GM21737 (cell line): ENCODE measurements at regions not wholly inside any gene's neighbourhood (a gene's known extent, or its start where the extent isn't known, plus 50 kb on each side); places are given as distances from the start of the nearest gene placed in this dataset.

Source experiments
- ATAC-seq: cut with Tn5 transposase; IDR thresholded peaks from one replicate; pipeline ENCODE4 v1.9.1; 2021; ENCODE audit warnings: mild to moderate bottlenecking, moderate library complexity; ENCODE audit not compliant: unreplicated experiment

DNA sequence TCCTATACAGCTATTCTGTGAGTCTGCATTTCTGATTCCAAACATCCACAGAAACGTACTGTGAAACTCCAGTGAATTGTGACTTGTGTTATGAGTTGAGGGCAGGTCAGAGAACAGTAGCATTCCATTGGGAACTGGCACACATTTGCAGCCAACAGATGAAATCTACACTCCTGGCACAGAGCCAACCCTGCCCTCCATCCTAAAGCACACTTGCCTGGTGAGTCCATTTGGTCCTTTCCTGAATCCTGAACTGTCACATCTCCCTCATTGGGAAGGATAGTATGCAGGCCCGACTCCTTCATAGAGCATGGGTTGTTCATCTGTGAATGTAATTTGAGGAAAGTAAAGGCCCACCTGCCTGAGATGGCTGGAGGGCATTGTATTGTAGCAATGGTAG, 314.3 kb upstream of the RASGRP1 start:
- no peak for ATAC-seq

DNA sequence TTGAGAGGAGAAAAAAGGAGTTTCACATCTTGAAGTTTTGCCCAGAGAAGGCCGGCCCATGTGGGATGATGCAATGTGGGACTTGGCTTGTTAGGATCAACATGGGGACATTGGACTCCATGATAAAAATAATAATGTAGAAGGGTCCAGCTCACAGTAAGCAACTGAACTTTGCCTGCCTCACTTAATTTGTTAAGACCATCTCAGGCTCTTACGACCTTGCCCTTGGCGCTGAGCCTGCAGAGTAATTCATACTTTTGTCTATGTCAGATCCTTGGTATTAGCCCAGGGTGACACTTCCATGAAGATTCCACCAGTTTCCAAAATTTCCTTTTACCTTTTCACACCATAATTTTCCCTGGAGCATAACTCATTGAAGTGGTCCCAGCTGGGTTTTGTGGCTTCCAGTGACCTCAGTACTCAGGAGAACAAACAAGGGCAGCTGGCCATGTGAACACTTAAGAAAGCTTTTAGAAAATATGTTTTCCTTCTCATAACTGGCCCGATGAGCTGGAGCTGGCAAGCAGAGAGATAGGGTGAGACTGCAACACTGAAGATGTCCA, 315.4 kb upstream of the RASGRP1 start:
- no peak for ATAC-seq

DNA sequence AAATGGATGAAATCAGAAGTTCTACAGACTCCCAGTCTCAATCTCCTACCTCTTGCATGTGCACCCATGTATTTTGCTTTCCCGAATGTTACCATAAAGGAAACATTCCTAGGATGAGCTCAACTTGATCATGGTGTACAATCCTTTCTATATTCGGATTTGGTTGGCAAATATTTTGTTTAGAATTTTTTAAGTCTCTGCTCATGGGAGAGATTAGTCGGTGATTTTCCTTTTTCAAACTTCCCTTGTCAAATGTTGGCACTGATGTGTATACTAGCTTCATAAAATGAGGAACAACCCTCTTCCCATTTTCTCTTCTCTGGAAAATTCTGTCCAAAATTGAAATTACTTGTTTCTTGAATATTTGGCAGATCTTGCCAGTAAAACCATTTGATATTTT, 317.6 kb upstream of the RASGRP1 start:
- ATAC-seq = no peak

DNA sequence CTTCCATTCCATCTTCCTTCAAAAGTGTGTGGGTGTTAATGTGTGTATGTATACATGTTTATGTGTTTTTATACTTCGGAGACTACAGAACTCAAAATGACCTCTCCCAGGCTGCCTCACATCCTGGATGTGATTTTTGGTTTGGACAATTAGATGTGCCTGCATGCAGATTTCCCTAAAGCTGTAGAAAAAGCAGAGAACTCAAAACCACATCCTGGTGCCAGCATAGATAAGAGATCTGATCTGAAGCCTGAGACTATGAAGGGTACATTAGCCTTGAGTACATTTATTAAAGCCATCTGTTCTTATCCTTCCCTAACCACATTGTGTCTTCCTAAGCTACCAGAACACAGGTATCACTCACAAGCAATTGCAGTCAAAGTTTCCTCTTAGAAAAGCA, 319.4 kb upstream of the RASGRP1 start:
- no peak for ATAC-seq

DNA sequence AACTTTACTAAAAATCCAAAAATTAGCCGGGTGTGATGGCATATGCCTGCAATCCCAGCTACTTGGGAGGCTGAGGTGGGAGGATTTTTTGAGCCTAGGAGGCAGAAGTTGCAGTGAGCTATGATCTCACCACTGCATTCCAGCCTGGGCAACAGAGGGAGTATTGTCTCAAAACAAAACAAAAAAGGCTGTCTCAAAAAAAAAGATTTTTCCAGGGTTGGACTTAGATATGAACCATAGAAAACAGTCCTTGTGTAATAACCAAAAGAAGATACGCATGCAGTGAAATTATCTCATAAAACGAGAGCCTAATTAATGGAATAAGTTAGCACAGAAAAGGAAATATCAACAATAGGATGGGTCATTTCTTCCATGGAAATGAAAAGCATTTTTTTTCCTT, 320.4 kb upstream of the RASGRP1 start:
- no peak for ATAC-seq

DNA sequence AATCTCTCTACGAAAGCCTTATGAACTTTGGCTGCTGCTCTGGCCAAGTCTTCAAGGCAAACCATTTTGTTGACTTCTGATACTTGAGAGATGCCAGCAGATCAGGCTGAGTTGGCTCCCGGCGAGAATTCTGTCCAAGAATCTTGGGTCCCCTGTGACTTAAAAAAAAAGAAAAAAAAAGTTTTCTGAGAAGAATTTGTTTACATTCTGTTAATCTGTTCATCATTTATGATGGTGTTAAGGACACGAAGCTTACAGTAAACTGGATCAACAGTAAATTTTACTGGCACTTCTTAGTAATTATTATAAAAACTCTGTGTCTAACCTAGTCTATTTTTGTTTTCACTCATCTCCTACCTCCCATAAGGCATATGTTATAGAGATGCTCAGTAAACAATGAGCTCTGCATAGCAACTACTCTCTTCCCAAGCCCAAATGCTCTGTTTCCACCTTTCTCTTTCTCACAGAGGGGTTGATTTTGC, 320.9 kb upstream of the RASGRP1 start:
- ATAC-seq = no peak

DNA sequence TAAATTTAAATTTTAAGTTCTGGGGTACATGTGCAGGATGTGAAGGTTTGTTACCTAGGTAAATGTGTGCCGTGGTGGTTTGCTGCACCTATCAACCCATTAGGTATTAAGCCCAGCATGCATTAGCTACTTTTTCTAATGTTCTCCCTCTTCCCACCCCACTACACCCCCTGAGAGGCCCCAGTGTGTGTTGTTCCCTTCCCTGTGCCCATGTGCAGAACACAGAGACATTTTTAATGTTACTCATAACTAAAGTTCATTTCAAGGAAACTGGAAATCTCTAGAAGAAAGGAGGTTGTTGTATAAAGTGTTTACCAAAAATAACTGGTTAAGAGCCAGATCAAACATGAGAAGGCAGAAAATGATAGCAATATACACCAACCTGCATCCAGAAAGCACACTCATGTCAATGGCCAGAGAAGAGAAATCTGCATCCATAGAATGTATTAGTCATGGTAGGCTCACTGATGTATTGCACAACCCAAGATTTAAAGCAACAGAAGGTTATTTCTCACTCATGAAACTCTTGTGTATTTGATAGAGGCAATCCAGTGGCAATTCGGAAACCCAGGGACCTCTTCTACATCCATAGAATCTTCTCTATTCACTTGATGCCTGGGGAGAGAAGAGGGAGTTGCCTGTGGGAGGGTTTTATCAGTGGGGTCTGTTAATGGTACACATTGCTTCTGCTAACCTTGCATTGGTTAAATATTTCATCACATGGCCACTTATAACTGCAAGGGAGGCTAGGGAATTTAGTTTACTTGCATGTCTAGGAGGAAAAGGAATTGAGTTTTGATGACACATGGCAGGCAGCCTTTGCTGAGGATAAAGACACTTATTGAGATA, 321.9 kb upstream of the RASGRP1 start:
- ATAC-seq = no peak

DNA sequence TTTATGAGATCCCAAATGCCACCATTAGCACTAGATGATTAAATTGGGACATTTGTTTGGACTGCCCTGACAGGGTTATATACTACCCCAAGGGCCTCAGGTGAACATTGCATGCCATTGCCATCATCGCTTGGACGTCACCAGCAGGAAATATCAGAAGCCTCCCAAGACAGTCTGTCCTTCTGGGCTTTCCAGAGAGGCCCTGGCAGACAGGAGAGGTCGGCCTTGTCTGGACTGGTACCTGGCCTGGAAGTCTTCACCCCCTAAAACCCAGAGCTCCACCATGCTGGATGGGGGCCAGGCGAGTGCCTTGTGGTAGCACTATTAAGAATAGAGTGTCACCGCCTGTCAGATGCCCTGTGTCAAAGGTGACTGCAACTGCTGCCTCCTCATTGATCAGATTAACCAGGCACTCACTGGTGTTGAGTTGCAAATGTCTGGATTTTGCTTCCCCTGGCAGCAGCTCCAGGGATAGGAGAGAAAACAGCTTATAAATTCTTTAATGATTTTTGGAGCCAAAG, 324.1 kb upstream of the RASGRP1 start:
- no peak for ATAC-seq

DNA sequence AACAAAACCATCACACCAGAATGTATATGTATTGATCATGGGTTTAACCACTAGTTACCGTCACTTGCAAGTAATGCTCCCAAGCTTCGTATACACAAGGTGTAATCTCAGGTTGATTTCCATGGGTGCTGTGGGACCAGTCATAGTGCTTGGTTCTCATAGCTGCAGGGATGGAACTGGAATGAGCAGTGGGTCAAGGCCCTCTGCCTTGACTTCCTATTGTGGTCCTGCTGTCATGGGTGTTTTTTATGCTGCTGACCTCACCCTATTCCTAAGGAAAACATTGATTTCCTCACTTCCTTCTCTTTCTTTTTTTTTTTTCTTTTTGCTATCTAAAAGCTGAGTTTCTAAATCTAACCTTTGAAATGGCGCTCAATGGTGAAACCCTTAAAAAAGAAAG, 325.6 kb upstream of the RASGRP1 start:
- ATAC-seq = no peak

DNA sequence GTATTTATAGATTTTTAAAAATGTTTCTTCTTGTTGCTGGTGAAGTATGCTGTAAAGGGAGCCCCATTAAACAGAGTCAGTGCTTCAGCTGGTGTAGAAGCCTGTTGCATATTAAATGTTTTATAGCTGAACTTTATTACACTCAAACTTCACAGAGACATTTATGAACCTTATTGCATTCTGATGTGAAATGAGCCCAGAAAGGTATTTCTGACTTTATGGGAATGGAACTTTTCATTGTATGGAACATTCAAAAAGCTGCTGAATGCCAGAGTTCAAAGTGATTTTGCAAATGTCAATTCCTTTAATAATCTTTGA, 329.3 kb upstream of the RASGRP1 start:
- ATAC-seq = no peak

DNA sequence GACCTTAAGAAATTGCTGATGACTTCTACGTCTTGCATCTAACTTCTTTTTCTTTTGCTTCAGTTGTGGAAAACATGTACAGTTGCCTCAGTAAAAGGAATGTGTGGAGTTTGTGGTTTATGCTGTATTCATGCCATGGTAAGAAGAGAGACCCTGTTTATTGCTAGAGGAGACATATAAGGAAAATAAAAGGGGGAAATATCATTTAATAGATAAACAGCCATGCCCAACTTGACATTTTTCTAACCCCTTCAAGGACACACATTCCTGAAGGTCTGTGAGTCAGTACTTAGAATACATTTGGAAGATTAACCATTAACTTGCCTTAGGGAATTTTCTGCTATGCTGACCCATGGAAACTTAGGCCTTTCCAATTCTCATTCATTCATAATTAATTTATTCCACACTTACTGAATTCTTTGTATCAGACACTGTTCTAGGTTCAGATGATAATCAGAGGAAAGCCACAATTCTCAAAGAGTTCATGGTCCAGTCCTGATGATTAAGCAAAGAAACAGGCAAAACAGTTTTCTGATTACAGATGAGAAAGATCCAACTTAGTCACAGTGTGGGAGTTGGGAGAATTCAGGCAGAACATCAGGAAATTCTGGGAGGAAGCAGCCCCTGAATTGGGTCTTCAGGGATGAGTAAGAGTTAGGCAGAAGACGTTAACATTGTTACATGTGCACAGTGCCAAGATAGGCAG, 329.8 kb upstream of the RASGRP1 start:
- ATAC-seq = no peak

DNA sequence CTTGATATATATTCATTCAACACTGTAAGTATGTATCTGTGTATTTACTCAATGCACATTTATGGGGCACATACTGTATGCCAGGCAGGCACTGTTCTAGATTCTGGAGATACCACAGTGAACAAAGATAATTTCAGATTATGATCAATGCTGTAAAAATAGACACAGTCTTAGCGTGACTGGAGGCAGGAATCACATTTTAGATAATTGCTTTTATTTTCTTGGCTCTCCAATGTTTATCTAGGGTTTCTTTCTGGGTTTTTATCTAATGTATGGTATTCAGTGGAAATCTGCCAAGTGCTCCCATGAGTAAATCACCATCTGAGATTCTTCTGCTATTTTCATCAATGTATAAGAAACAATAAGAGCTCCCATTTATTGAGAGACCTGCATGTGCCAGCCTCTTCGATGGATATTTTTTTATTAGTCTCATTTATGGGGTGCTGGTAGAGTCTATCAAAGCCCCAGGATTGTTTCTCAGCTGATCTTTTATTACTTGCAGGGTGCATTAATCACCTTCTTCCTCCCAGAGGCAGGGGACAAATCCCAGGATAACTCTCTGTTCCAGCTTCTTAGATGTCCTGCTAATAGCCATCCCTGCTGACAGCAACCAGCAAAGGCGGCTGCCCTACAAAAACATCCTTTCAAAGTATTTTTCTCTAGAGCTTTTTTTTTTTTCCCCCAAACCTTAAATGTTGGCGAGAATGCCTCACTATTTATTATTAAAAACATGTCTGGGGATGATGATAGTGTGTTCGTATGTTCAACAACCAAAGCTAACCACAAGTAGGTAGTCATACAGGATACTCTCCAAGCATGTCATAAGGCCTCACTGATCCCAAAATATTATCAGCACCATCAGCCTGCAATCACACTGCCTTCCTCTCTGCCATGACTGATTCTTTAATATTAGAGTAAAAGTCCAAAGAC, 331.0 kb upstream of the RASGRP1 start:
- ATAC-seq = no peak

DNA sequence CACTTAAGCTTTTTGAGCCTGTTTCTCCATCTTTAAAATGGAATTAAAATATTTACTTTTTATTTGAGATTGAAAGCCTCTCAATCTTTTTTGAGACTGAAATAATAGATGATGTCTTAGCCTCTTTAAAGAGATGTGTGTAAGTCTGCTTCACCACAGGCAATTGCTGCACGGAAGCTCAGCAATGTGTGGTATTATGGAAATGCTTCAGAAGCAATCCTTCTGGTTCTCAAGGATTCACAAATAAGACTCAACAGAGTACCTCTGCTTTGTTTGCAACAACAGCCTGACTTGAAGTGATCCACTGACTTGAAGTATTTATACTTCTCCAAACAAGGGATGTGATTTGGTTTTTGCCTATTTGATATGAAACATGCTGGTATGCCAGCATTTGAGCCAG, 332.0 kb upstream of the RASGRP1 start:
- ATAC-seq = no peak

DNA sequence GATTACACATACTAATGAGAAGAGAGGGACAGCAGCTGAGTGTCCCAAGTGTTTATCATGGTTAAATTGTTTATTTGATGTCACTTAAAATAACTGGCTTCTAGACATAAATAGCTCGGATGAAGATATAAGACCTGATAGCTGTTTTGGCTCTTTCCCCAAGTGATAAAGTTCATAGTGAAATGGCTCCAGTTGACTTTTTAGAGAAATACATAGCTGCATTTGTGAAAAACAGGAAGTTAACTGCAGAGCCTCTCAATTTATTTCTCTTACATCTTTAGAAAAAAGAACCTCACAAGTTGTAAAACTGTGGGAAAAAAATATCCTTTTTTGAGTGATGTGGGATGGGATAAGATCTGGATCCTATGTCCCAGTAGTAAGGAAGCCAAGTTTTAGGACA, 332.9 kb upstream of the RASGRP1 start:
- no peak for ATAC-seq

DNA sequence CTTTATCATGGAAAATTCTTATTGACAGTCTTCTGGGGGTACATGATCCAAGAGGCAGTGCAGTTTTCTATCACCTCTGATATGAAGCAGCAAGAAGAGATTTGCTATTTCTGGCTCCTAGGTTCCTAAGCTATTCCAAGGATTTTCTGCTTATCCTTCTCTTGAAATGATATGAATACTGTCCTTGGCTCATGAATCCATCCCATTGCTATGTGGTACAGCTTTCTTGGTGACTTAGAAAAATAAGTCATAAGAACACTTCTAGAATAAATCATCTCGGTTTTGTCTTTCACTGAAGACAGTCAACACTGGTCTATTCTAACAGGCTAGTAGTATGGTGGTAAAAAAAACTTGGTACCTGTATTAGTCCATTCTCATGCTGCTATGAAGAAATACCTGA, 333.6 kb upstream of the RASGRP1 start:
- no peak for ATAC-seq

DNA sequence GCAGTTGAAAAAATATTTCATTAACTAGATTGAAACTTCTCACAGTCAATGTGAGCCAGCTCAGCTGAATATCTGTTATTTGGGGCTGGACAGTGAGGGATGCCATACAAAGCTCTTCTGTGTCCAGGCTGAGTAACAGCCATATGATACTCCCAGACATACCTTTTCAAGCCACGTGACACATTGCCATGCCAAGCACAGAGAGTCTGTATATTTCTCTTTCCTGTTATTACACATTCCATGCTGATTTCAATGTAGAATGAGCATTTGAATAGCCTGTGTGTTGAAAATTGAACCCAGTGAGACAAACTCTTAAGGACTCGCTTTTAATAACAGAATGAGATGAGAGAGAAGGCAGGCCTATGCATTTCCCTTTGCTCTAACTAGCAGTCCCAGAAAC, 334.7 kb upstream of the RASGRP1 start:
- no peak for ATAC-seq

DNA sequence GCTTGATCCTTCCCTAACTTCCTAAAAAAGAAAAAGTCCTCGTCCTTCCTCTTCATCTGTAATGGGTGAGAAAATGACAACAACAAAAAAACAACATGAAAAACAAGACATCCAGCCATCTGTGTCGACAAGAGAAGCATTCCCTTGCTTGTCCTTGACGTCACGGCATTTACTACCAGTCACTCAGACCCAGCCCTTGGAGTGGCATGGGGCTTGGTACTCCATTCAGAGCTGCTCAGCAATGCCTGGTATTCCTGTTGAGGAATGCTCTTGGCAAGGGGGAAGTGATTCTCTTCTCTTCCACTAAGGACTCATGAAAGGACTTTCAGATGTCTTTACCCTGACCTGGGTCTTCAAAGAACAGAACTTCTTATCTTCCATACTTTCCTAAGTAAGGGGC, 339.7 kb upstream of the RASGRP1 start:
- ATAC-seq = no peak

DNA sequence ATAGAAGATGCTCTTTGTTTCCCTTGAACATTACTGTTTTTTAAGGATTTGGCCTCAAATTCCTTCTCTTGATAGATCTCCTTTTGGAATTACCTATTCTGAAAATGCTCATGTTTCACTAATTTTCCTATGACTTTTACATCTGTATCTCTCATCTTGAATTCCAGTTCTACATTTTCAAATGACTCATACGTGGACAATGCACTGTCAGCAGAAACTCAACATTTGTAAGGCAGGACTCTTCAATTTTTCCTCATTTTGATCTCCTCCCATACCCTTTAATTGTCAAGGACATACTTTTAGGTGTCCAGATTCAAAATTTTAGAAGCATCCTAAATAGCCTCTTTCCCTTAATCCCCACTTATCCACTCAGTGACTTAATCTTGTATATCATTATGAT, 341.0 kb upstream of the RASGRP1 start:
- no peak for ATAC-seq

DNA sequence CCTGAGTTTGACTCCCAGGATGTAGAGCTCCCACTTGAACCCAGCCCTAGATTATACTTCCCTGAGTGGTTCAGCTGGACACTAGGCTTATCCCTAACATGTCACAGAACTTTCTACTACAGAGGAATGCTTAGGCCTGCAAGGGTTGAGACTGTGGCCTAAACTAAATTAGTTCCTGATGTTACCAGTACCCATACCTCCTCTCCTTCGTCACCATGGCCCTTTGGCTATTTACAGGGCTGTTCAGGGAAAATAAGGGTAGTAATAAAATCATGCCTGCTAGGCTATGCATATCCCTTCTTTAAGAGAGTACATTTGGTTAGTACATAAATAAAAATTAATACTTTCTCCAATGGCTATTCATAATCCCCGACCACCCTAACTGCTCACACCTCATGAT, 356.4 kb upstream of the RASGRP1 start:
- no peak for ATAC-seq

DNA sequence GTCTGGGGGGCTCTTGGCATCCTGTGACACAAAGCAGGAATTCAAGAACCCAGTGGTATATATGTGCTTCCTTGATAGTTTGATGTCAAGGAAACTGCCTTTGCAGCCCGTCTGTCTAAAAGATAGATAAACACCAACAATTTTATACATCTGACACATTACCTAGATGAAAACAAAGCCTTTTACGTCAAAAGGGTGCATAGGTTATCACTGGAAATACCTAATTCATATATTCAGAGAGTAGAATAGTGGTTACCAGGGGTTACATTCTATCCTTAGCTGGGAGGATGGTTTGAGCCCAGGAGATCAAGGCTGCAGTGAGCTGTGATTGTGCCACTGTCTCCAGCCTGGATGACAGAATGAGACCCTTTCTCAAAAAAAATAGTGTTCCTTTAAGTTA, 356.9 kb upstream of the RASGRP1 start:
- no peak for ATAC-seq

DNA sequence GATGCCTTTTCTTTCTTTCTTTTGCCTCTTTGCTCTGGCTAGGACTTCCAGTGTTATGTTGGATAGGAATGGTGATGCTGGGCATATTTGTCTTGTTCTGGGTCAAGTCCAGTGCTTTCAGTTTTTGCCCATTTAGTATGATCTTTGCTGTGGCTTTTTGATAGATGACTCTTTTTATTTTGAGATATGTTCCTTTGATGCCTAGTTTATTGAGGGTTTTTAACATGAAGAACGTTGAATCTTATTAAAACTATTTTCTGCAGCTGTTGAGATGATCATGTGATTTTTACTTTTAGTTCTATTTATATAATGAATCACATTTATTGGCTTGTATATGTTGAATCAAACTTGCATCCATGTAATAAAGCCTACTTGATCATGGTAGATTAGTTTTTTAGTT, 363.8 kb upstream of the RASGRP1 start:
- no peak for ATAC-seq
